Keratinocyte (primary cell): ENCODE measurements at regions not wholly inside any gene's neighbourhood (a gene's known extent, or its start where the extent isn't known, plus 50 kb on each side); places are given as distances from the start of the nearest gene placed in this dataset.

Source experiments
- DNase-seq: peaks from one replicate; pipeline ENCODE4 v3.0.0-alpha.2; 2011; ENCODE audit warnings: low read depth, missing footprints, low spot score
- FAIRE-seq: peaks from 2 replicates; lab custom pipeline; 2011; peaks lifted over from hg19 to GRCh38; lab: Jason Lieb, UNC
- H2AFZ ChIP-seq: 2 replicates; pipeline ENCODE4 v1.6.0; 2012; ENCODE audit warnings: low read length, control low read depth, inconsistent platforms; ENCODE audit not compliant: control insufficient read depth
- H3K27ac ChIP-seq: 2 replicates; pipeline ENCODE4 v1.5.1; 2011; ENCODE audit warnings: low read length; ENCODE audit not compliant: control insufficient read depth, insufficient read depth
- H3K27me3 ChIP-seq: 3 replicates; pipeline ENCODE4 v1.6.0; 2011; ENCODE audit warnings: low read length; ENCODE audit not compliant: control insufficient read depth, insufficient read depth; ENCODE audit errors: extremely low read depth
- H3K36me3 ChIP-seq, 2 experiments: 2 replicates in 1 of 2; 3 replicates in 1 of 2; pipeline ENCODE4 v1.5.1; 2011; ENCODE audit warnings: low read length in 2 of 2, mild to moderate bottlenecking in 1 of 2; ENCODE audit not compliant: control insufficient read depth in 2 of 2, insufficient read depth in 2 of 2; ENCODE audit errors: extremely low read depth in 1 of 2
- H3K4me1 ChIP-seq: 3 replicates; pipeline ENCODE4 v1.5.1; 2011; ENCODE audit warnings: low read length; ENCODE audit not compliant: control insufficient read depth, insufficient read depth; ENCODE audit errors: extremely low read depth
- H3K4me2 ChIP-seq: 3 replicates; pipeline ENCODE4 v1.6.0; 2011; ENCODE audit warnings: low read depth, low read length; ENCODE audit not compliant: control insufficient read depth, insufficient read depth; ENCODE audit errors: extremely low read depth
- H3K4me3 ChIP-seq, 3 experiments: fragments of 200-600 bp in 1 of 3; sonication (generic) in 1 of 3; 2 replicates in 2 of 3; 3 replicates in 1 of 3; pipeline ENCODE4 v1.5.1; 2011 to 2016; ENCODE audit warnings: low read length in 3 of 3, mild to moderate bottlenecking in 3 of 3, control low read depth in 2 of 3, inconsistent platforms in 1 of 3, low read depth in 1 of 3, mixed read lengths in 1 of 3, mixed run types in 1 of 3, moderate library complexity in 1 of 3; ENCODE audit not compliant: control insufficient read depth in 2 of 3, insufficient read depth in 2 of 3; ENCODE audit errors: extremely low read depth in 1 of 3
- H3K79me2 ChIP-seq: 2 replicates; pipeline ENCODE4 v1.6.0; 2012; ENCODE audit warnings: low read length; ENCODE audit not compliant: control insufficient read depth, insufficient read depth
- H3K9ac ChIP-seq: 3 replicates; pipeline ENCODE4 v1.6.0; 2011; ENCODE audit warnings: low read length; ENCODE audit not compliant: control insufficient read depth, insufficient read depth; ENCODE audit errors: extremely low read depth
- H3K9me1 ChIP-seq: 3 replicates; pipeline ENCODE4 v1.6.0; 2011; ENCODE audit warnings: low read length; ENCODE audit not compliant: control insufficient read depth, insufficient read depth; ENCODE audit errors: extremely low read depth
- H3K9me3 ChIP-seq: 2 replicates; pipeline ENCODE4 v1.5.1; 2012; ENCODE audit warnings: low read depth, low read length; ENCODE audit not compliant: control insufficient read depth
- H4K20me1 ChIP-seq: 3 replicates; pipeline ENCODE4 v1.6.0; 2011; ENCODE audit warnings: low read length; ENCODE audit not compliant: control insufficient read depth, insufficient read depth; ENCODE audit errors: extremely low read depth
- CTCF ChIP-seq, 3 experiments: IDR thresholded peaks in 1 of 3; conservative IDR thresholded peaks in 1 of 3; optimal IDR thresholded peaks in 1 of 3; 2 replicates in 2 of 3; 3 replicates in 1 of 3; pipeline versions ENCODE3 to v1.5.1; 2011; ENCODE audit warnings: low read length in 3 of 3, mild to moderate bottlenecking in 3 of 3, moderate library complexity in 2 of 3, control low read depth in 1 of 3, inconsistent platforms in 1 of 3; ENCODE audit not compliant: insufficient read depth in 2 of 3; ENCODE audit errors: extremely low read depth in 1 of 3
- EZH2 ChIP-seq: IDR thresholded peaks from one replicate; pipeline ENCODE4 v1.6.1; 2012; ENCODE audit warnings: inconsistent platforms, mild to moderate bottlenecking, low read length, moderate library complexity
- dilution Hi-C: fragments of 300-500 bp; cut with MboI; formaldehyde crosslinking; loops from one replicate; pipeline ENCODE4 v1.7.0; 2020; ENCODE audit warnings: low sequenced_read_pairs; ENCODE audit not compliant: extremely low pct_ligation_motif_present

GRCh38 chr3:21879184-21879886, 128.3 kb upstream of the ZNF385D start:
- Histone ChIP-seq H3K9ac (no peak overlapping the region), H3K27ac (no peak overlapping the region), H3K4me1 (no peaks in the 10 kb centered on the region), H4K20me1 (no peaks in the 10 kb centered on the region), H3K4me2 (no peak overlapping the region), H3K4me3 (no peak overlapping the region), H2AFZ (no peak overlapping the region), H3K9me1 (no peaks in the 10 kb centered on the region), H3K27me3 (no peaks in the 10 kb centered on the region), H3K9me3 (no peaks in the 10 kb centered on the region), H3K79me2 (no peaks in the 10 kb centered on the region), H3K36me3 (no peaks in the 10 kb centered on the region)
- no peak for DNase-seq
- dilution Hi-C loops: no loop called here
- TF ChIP-seq CTCF (optimal IDR thresholded peaks at IDR 0.05 in 1 of 3, IDR thresholded peaks at IDR 0.05 in 1 of 3, conservative IDR thresholded peaks at IDR 0.05 in 1 of 3; ENCODE audit: extremely low read depth in 1 of 3, insufficient read depth in 2 of 3, low read length in 3 of 3): no peak
- TF ChIP-seq EZH2: no peak
- FAIRE-seq: no peak

GRCh38 chr3:21888656-21889055, 137.6 kb upstream of the ZNF385D start:
- FAIRE-seq (no peak), DNase-seq (no peak)
- no peaks in the 10 kb centered on the region for H3K79me2 ChIP-seq
- H3K9ac ChIP-seq: no peak overlapping the region
- H3K4me3 ChIP-seq: no peak overlapping the region
- H3K9me3 ChIP-seq: no peaks in the 10 kb centered on the region
- TF ChIP-seq EZH2: no peak
- TF ChIP-seq CTCF (optimal IDR thresholded peaks at IDR 0.05 in 1 of 3, IDR thresholded peaks at IDR 0.05 in 1 of 3, conservative IDR thresholded peaks at IDR 0.05 in 1 of 3; ENCODE audit: extremely low read depth in 1 of 3, insufficient read depth in 2 of 3, low read length in 3 of 3): no peak
- no peaks in the 10 kb centered on the region for H3K36me3 ChIP-seq
- dilution Hi-C loops: no loop called here
- no peaks in the 10 kb centered on the region for H3K9me1 ChIP-seq
- H3K4me2 ChIP-seq: no peak overlapping the region
- no peaks in the 10 kb centered on the region for H3K27me3 ChIP-seq
- H2AFZ ChIP-seq: no peak overlapping the region
- H3K27ac ChIP-seq: no peak overlapping the region
- H3K4me1 ChIP-seq: no peaks in the 10 kb centered on the region
- no peaks in the 10 kb centered on the region for H4K20me1 ChIP-seq
